Endothelial cell of umbilical vein (primary cell): ENCODE measurements at regions not wholly inside any gene's neighbourhood (a gene's known extent, or its start where the extent isn't known, plus 50 kb on each side); places are given as distances from the start of the nearest gene placed in this dataset.

ENCODE experiments used
- BruUV-seq: library from RNA; stranded (reverse); fragments of 400-500 nt; replicated peaks from 2 replicates; lab custom pipeline; 2021; lab: Mats Ljungman, UMichigan
- CTCF ChIA-PET: fragments of 300-600, 350-600 bp; sonication (Branson Sonifier 250); formaldehyde crosslinking; loops from one replicate; lab custom pipeline; 2021; ENCODE audit warnings: antibody characterized with exemption, inconsistent platforms; lab: Charles Lee
- POLR2A ChIA-PET: fragments of 300-600, 350-600 bp; sonication (Branson Sonifier 250); formaldehyde crosslinking; loops from one replicate; lab custom pipeline; 2021; ENCODE audit warnings: antibody characterized with exemption, inconsistent platforms; lab: Charles Lee
- DNase-seq: peaks from one replicate; pipeline ENCODE4 v3.0.0-alpha.2; 2011; ENCODE audit warnings: low read depth, low spot score
- FAIRE-seq: peaks from 2 replicates; lab custom pipeline; 2011; peaks lifted over from hg19 to GRCh38; lab: Jason Lieb, UNC
- H2AFZ ChIP-seq: 2 replicates; pipeline ENCODE4 v1.6.0; 2012; ENCODE audit warnings: low read depth, low read length, control low read depth, inconsistent platforms
- H3K27ac ChIP-seq: 2 replicates; pipeline ENCODE4 v1.5.1; 2011; ENCODE audit warnings: low read depth, mild to moderate bottlenecking, control low read depth, low read length, moderate library complexity; ENCODE audit not compliant: insufficient read depth
- H3K27me3 ChIP-seq, 2 experiments: 2 replicates each; pipeline versions ENCODE4 v1.6.0 to v1.6.1; 2011; ENCODE audit warnings: low read length in 2 of 2, mixed read lengths in 1 of 2; ENCODE audit not compliant: control insufficient read depth in 2 of 2, insufficient read depth in 2 of 2
- H3K36me3 ChIP-seq, 2 experiments: 2 replicates in 1 of 2; 3 replicates in 1 of 2; pipeline ENCODE4 v1.5.1; 2011; ENCODE audit warnings: low read length in 2 of 2, mild to moderate bottlenecking in 1 of 2, moderate library complexity in 1 of 2; ENCODE audit not compliant: control insufficient read depth in 2 of 2, insufficient read depth in 2 of 2; ENCODE audit errors: extremely low read depth in 1 of 2
- H3K4me1 ChIP-seq: 3 replicates; pipeline ENCODE4 v1.5.1; 2011; ENCODE audit warnings: mild to moderate bottlenecking, low read length; ENCODE audit not compliant: control insufficient read depth, insufficient read depth; ENCODE audit errors: extremely low read depth
- H3K4me2 ChIP-seq: 2 replicates; pipeline ENCODE4 v1.6.1; 2011; ENCODE audit warnings: low read length, control low read depth, mixed read lengths; ENCODE audit not compliant: insufficient read depth
- H3K4me3 ChIP-seq, 3 experiments: fragments of 200-600 bp in 1 of 3; sonication (generic), shearing (Covaris generic) in 1 of 3; replicated peaks in 1 of 3; 2 replicates each; pipeline ENCODE4 v1.5.1; 2011 to 2016; ENCODE audit warnings: control low read depth in 3 of 3, low read length in 3 of 3, mild to moderate bottlenecking in 2 of 3, inconsistent platforms in 1 of 3, low read depth in 1 of 3, moderate library complexity in 1 of 3; ENCODE audit not compliant: insufficient read depth in 1 of 3
- H3K79me2 ChIP-seq: 2 replicates; pipeline ENCODE4 v1.6.0; 2012; ENCODE audit warnings: low read length, inconsistent platforms; ENCODE audit not compliant: control insufficient read depth, insufficient read depth
- H3K9ac ChIP-seq: replicated peaks from 2 replicates; pipeline ENCODE3; 2011; ENCODE audit warnings: low read length, control low read depth; ENCODE audit not compliant: insufficient read depth; ENCODE audit errors: extremely low read depth
- H3K9me1 ChIP-seq: replicated peaks from 3 replicates; pipeline ENCODE4 v1.6.0; 2011; ENCODE audit warnings: mild to moderate bottlenecking, low read length; ENCODE audit not compliant: control insufficient read depth, insufficient read depth; ENCODE audit errors: extremely low read depth
- H3K9me3 ChIP-seq: replicated peaks from 2 replicates; pipeline ENCODE4 v1.5.1; 2012; ENCODE audit warnings: low read length, inconsistent platforms; ENCODE audit not compliant: control insufficient read depth, insufficient read depth
- H4K20me1 ChIP-seq: replicated peaks from 2 replicates; pipeline ENCODE3; 2011; ENCODE audit warnings: mild to moderate bottlenecking, low read length; ENCODE audit not compliant: control insufficient read depth, insufficient read depth; ENCODE audit errors: extremely low read depth
- EZH2 ChIP-seq: IDR thresholded peaks from 2 replicates; pipeline ENCODE4 v1.6.1; 2012; ENCODE audit warnings: borderline replicate concordance, low read depth, mild to moderate bottlenecking, moderate library complexity, low read length, inconsistent platforms; ENCODE audit not compliant: severe bottlenecking
- FOS ChIP-seq: IDR thresholded peaks from 2 replicates; pipeline ENCODE4 v1.6.1; 2011; ENCODE audit warnings: mild to moderate bottlenecking, low read length, moderate library complexity, borderline replicate concordance; ENCODE audit not compliant: insufficient read depth
- GATA2 ChIP-seq: IDR thresholded peaks from 2 replicates; pipeline ENCODE4 v1.7.0; 2011; ENCODE audit warnings: low read depth, mild to moderate bottlenecking, moderate library complexity, mixed read lengths, low read length; ENCODE audit not compliant: insufficient read length, insufficient read depth
- JUN ChIP-seq: IDR thresholded peaks from 2 replicates; pipeline ENCODE4 v1.6.1; 2011; ENCODE audit warnings: borderline replicate concordance, low read depth; ENCODE audit not compliant: insufficient read length, insufficient read depth
- MYC ChIP-seq: IDR thresholded peaks from one replicate; pipeline ENCODE4 v1.6.1; 2011; ENCODE audit warnings: mild to moderate bottlenecking, low read depth, low read length
- POLR2A ChIP-seq: IDR thresholded peaks from 2 replicates; pipeline ENCODE4 v1.6.1; 2012; ENCODE audit warnings: low read depth, mild to moderate bottlenecking, control low read depth, low read length
- POLR2AphosphoS5 ChIP-seq: IDR thresholded peaks from 2 replicates; pipeline ENCODE4 v1.6.1; 2012; ENCODE audit warnings: low read depth, mild to moderate bottlenecking, control low read depth, low read length, moderate library complexity; ENCODE audit not compliant: insufficient read depth
- dilution Hi-C: fragments of 300-500 bp; cut with MboI; formaldehyde crosslinking; loops from one replicate; pipeline ENCODE4 v1.15.0; 2019; ENCODE audit warnings: low sequenced_read_pairs; ENCODE audit not compliant: extremely low pct_ligation_motif_present
- intact Hi-C: fragments of 100-400 bp; cut with micrococcal nuclease; formaldehyde crosslinking; loops from one replicate; pipeline ENCODE4 v1.10.0; 2022
- TF ChIP-seq, protein P1 (sequence below), 2 donors: IDR thresholded peaks; 1 replicate in 1 of 2; 2 replicates in 1 of 2; pipeline ENCODE4 v1.5.1; 2011; ENCODE audit warnings: low read length in 2 of 2, mild to moderate bottlenecking in 2 of 2, moderate library complexity in 2 of 2, control low read depth in 1 of 2, inconsistent platforms in 1 of 2, low read depth in 1 of 2; ENCODE audit not compliant: insufficient read depth in 1 of 2; ENCODE audit errors: extremely low read depth in 1 of 2
- TF ChIP-seq, protein P2 (sequence below): IDR thresholded peaks from 2 replicates; pipeline ENCODE4 v1.6.1; 2011; ENCODE audit not compliant: insufficient read depth, insufficient read length

DNA sequence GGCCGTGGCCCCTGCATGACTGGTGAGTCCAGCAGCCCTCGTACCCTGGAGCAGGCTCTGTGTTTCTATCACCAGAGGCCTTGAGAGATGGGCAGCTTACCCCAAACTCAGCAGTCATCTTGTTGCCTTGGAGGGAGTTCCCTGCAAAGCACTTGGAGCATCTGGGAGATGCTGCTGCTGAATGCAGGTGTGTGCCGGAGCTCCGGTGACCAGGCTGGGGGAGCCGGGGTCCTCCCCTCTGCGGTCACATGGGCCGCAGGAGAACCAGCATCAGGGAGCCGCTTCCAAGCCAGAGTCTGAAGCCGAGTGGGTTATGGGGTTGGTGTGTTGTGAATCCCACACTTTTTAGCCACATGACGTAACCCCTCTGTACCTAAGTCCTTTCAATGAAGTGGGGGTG lies 82.8 kb downstream of the TEX29 start:
- intact Hi-C loops: no loop called here
- no peaks in the 10 kb centered on the region for H3K27me3 ChIP-seq
- FAIRE-seq (no peak), DNase-seq (no peak)
- no peaks in the 10 kb centered on the region for H3K36me3 ChIP-seq
- no peaks in the 10 kb centered on the region for H3K4me1 ChIP-seq
- H2AFZ ChIP-seq: no peak overlapping the region
- no peaks in the 10 kb centered on the region for H3K9me3 ChIP-seq
- no peak overlapping the region for H3K4me2 ChIP-seq
- H3K9me1 ChIP-seq: no peaks in the 10 kb centered on the region
- dilution Hi-C loops: no loop called here
- BruUV-seq: no TSS peak
- no peak overlapping the region for H3K4me3 ChIP-seq
- CTCF ChIA-PET: no interaction called here
- TF ChIP-seq POLR2A: no peak
- TF ChIP-seq EZH2: no peak
- no peak for TF ChIP-seq POLR2AphosphoS5
- TF ChIP-seq, protein P1, sequence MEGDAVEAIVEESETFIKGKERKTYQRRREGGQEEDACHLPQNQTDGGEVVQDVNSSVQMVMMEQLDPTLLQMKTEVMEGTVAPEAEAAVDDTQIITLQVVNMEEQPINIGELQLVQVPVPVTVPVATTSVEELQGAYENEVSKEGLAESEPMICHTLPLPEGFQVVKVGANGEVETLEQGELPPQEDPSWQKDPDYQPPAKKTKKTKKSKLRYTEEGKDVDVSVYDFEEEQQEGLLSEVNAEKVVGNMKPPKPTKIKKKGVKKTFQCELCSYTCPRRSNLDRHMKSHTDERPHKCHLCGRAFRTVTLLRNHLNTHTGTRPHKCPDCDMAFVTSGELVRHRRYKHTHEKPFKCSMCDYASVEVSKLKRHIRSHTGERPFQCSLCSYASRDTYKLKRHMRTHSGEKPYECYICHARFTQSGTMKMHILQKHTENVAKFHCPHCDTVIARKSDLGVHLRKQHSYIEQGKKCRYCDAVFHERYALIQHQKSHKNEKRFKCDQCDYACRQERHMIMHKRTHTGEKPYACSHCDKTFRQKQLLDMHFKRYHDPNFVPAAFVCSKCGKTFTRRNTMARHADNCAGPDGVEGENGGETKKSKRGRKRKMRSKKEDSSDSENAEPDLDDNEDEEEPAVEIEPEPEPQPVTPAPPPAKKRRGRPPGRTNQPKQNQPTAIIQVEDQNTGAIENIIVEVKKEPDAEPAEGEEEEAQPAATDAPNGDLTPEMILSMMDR (IDR thresholded peaks at IDR 0.05; ENCODE audit: extremely low read depth in 1 of 2, insufficient read depth in 1 of 2, low read depth in 1 of 2, low read length in 2 of 2): no peak
- TF ChIP-seq MYC: no peak
- no peak for TF ChIP-seq FOS
- TF ChIP-seq, protein P2, sequence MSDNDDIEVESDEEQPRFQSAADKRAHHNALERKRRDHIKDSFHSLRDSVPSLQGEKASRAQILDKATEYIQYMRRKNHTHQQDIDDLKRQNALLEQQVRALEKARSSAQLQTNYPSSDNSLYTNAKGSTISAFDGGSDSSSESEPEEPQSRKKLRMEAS: no peak
- TF ChIP-seq GATA2: no peak
- TF ChIP-seq JUN: no peak
- no peak overlapping the region for H3K9ac ChIP-seq
- no peaks in the 10 kb centered on the region for H4K20me1 ChIP-seq
- H3K79me2 ChIP-seq: no peaks in the 10 kb centered on the region
- no peak overlapping the region for H3K27ac ChIP-seq
- POLR2A ChIA-PET: no interaction called here
